ENCODE measurements at regions not wholly inside any gene's neighbourhood (a gene's known extent, or its start where the extent isn't known, plus 50 kb on each side); places are given as distances from the start of the nearest gene placed in this dataset.

GRCh38 chrX:138986866-138987265 lies 275.3 kb upstream of the FGF13 start:
- TF ChIP-seq FOXM1 (IDR thresholded peaks at IDR 0.05; ENCODE audit: borderline replicate concordance): no peak
- no peak for TF ChIP-seq ZNF384 (IDR thresholded peaks at IDR 0.05)
- TF ChIP-seq ARNT (IDR thresholded peaks at IDR 0.05): no peak
- no peak for TF ChIP-seq ELF4 (IDR thresholded peaks at IDR 0.05)
- TF ChIP-seq PKNOX1 (IDR thresholded peaks at IDR 0.05): no peak
- no peak for TF ChIP-seq BHLHE40 (IDR thresholded peaks at IDR 0.05; ENCODE audit: borderline replicate concordance)
- no peak for TF ChIP-seq L3MBTL2 (conservative IDR thresholded peaks at IDR 0.05)
- TF ChIP-seq FOXA1 (IDR thresholded peaks at IDR 0.05): no peak
- TF ChIP-seq SUZ12 (IDR thresholded peaks at IDR 0.05): no peak
- no peak for TF ChIP-seq SP1 (IDR thresholded peaks at IDR 0.05)
